ENCODE measurements at regions not wholly inside any gene's neighbourhood (a gene's known extent, or its start where the extent isn't known, plus 50 kb on each side); places are given as distances from the start of the nearest gene placed in this dataset.

DNA sequence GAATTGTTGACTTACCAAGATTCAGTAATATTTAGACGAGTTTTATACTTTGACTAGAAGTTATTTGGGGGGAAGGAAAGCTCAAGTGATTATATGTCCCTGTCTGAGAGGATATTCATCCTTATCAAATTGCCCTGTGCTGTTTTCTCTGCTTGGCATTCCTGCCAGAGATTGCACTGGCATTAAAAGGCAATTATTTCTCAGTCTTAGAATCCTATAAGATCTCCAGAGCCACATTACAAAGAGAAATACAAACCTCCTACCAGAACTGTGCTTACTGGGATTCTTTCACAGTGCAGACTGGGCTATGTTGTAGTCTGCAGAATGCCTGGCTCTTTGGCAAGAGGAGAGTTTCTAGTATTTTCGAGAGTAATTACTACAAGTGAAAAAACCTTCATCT is 342.4 kb downstream of the HGF start:
- TF ChIP-seq EZH2 (IDR thresholded peaks at IDR 0.05; ENCODE audit: low read length, unreplicated experiment) = no peak
- TF ChIP-seq, protein P1, sequence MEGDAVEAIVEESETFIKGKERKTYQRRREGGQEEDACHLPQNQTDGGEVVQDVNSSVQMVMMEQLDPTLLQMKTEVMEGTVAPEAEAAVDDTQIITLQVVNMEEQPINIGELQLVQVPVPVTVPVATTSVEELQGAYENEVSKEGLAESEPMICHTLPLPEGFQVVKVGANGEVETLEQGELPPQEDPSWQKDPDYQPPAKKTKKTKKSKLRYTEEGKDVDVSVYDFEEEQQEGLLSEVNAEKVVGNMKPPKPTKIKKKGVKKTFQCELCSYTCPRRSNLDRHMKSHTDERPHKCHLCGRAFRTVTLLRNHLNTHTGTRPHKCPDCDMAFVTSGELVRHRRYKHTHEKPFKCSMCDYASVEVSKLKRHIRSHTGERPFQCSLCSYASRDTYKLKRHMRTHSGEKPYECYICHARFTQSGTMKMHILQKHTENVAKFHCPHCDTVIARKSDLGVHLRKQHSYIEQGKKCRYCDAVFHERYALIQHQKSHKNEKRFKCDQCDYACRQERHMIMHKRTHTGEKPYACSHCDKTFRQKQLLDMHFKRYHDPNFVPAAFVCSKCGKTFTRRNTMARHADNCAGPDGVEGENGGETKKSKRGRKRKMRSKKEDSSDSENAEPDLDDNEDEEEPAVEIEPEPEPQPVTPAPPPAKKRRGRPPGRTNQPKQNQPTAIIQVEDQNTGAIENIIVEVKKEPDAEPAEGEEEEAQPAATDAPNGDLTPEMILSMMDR (conservative IDR thresholded peaks at IDR 0.05; ENCODE audit: low read depth, low read length) = no peak
